Astrocyte (in vitro differentiated cells and primary cell): ENCODE measurements at regions not wholly inside any gene's neighbourhood (a gene's known extent, or its start where the extent isn't known, plus 50 kb on each side); places are given as distances from the start of the nearest gene placed in this dataset.
A peak's percentile ranks its signal among the peaks of the same experiment; 100 is the strongest.

Experiments used
- DNase-seq: peaks from one replicate; pipeline ENCODE4 v3.0.0-alpha.2; 2010; ENCODE audit warnings: low read depth
- FAIRE-seq: peaks from 2 replicates; lab custom pipeline; 2011; peaks lifted over from hg19 to GRCh38; lab: Jason Lieb, UNC
- H2AFZ ChIP-seq: 2 replicates; pipeline ENCODE4 v1.6.0; 2012; ENCODE audit warnings: low read depth, low read length, inconsistent platforms
- H3K27ac ChIP-seq: 2 replicates; pipeline ENCODE4 v1.5.1; 2011; ENCODE audit warnings: low read depth, low read length, inconsistent platforms
- H3K27me3 ChIP-seq: 2 replicates; pipeline ENCODE4 v1.6.0; 2011; ENCODE audit warnings: low read length, inconsistent platforms; ENCODE audit not compliant: insufficient read depth
- H3K36me3 ChIP-seq: 2 replicates; pipeline ENCODE4 v1.5.1; 2011; ENCODE audit warnings: low read length, inconsistent platforms; ENCODE audit not compliant: insufficient read depth
- H3K4me1 ChIP-seq: 2 replicates; pipeline ENCODE4 v1.5.1; 2011; ENCODE audit warnings: low read length, inconsistent platforms; ENCODE audit not compliant: insufficient read depth
- H3K4me2 ChIP-seq: 2 replicates; pipeline ENCODE4 v1.6.0; 2012; ENCODE audit warnings: low read length, inconsistent platforms
- H3K4me3 ChIP-seq: 2 replicates; pipeline ENCODE4 v1.5.1; 2011; ENCODE audit warnings: low read depth, mild to moderate bottlenecking, low read length, inconsistent platforms; ENCODE audit not compliant: insufficient read depth
- H3K79me2 ChIP-seq: 2 replicates; pipeline ENCODE4 v1.6.0; 2012; ENCODE audit warnings: mild to moderate bottlenecking, low read length, inconsistent platforms; ENCODE audit not compliant: insufficient read depth
- H3K9ac ChIP-seq: 2 replicates; pipeline ENCODE4 v1.6.0; 2012; ENCODE audit warnings: mild to moderate bottlenecking, low read length, inconsistent platforms
- H3K9me3 ChIP-seq: 2 replicates; pipeline ENCODE4 v1.5.1; 2012; ENCODE audit warnings: low read depth, mild to moderate bottlenecking, low read length, inconsistent platforms; ENCODE audit not compliant: insufficient read depth
- H4K20me1 ChIP-seq: 2 replicates; pipeline ENCODE4 v1.6.0; 2012; ENCODE audit warnings: low read length, inconsistent platforms; ENCODE audit not compliant: insufficient read depth
- H3K27ac Mint-ChIP-seq: one replicate; pipeline ENCODE4 v1.8.0; 2021; ENCODE audit warnings: mild to moderate bottlenecking, mixed read lengths; ENCODE audit not compliant: unreplicated experiment
- H3K27me3 Mint-ChIP-seq: one replicate; pipeline ENCODE4 v1.8.0; 2021; ENCODE audit warnings: low read depth, mixed read lengths; ENCODE audit not compliant: unreplicated experiment
- H3K36me3 Mint-ChIP-seq: one replicate; pipeline ENCODE4 v1.8.0; 2021; ENCODE audit warnings: low read depth, mixed read lengths; ENCODE audit not compliant: unreplicated experiment
- H3K4me1 Mint-ChIP-seq: one replicate; pipeline ENCODE4 v1.8.0; 2021; ENCODE audit warnings: low read depth, mixed read lengths; ENCODE audit not compliant: unreplicated experiment
- H3K4me3 Mint-ChIP-seq: one replicate; pipeline ENCODE4 v1.8.0; 2021; ENCODE audit warnings: mild to moderate bottlenecking, moderate library complexity, mixed read lengths; ENCODE audit not compliant: unreplicated experiment
- H3K9me3 Mint-ChIP-seq: one replicate; pipeline ENCODE4 v1.8.0; 2021; ENCODE audit warnings: mild to moderate bottlenecking, mixed read lengths; ENCODE audit not compliant: unreplicated experiment
- CTCF ChIP-seq: IDR thresholded peaks from 2 replicates; pipeline ENCODE4 v1.5.1; 2011; ENCODE audit warnings: low read depth, mild to moderate bottlenecking, inconsistent platforms, low read length, moderate library complexity; ENCODE audit not compliant: insufficient read depth
- EZH2 ChIP-seq: IDR thresholded peaks from 2 replicates; pipeline ENCODE4 v1.6.1; 2012; ENCODE audit warnings: mild to moderate bottlenecking, low read length, inconsistent platforms; ENCODE audit not compliant: insufficient read depth

- H3K4me2 ChIP-seq = no peak overlapping the region
- no peaks in the 10 kb centered on the region for H3K36me3 ChIP-seq
- no peak overlapping the region for H3K4me3 ChIP-seq
- no peaks in the 10 kb centered on the region for H3K4me1 ChIP-seq
- H3K4me1 Mint-ChIP-seq = peaks cover 18% of the 10 kb centered on the region
- TF ChIP-seq EZH2 (no peak), CTCF (no peak)
- no peak overlapping the region for H3K9ac ChIP-seq
- H3K27me3 ChIP-seq = no peaks in the 10 kb centered on the region
- H3K9me3 ChIP-seq = no peaks in the 10 kb centered on the region
- no peaks in the 10 kb centered on the region for H3K79me2 ChIP-seq
- no peaks in the 10 kb centered on the region for H3K9me3 Mint-ChIP-seq
- FAIRE-seq (no peak), DNase-seq (peak; percentile 44)
- no peaks in the 10 kb centered on the region for H4K20me1 ChIP-seq
- H3K4me3 Mint-ChIP-seq = no peak overlapping the region
- H2AFZ ChIP-seq = no peak overlapping the region
- H3K36me3 Mint-ChIP-seq = no peaks in the 10 kb centered on the region
- H3K27me3 Mint-ChIP-seq = no peaks in the 10 kb centered on the region
- no peak overlapping the region for H3K27ac ChIP-seq
- no peak overlapping the region for H3K27ac Mint-ChIP-seq
These were observed 67.1 kb downstream of the HDGFL1 start for GRCh38 chr6:22636452-22636851.

- no peak overlapping the region for H3K9ac ChIP-seq
- H3K9me3 ChIP-seq = no peaks in the 10 kb centered on the region
- H3K4me3 Mint-ChIP-seq = no peak overlapping the region
- no peaks in the 10 kb centered on the region for H4K20me1 ChIP-seq
- peaks cover 7% of the 10 kb centered on the region for H3K4me1 Mint-ChIP-seq
- no peaks in the 10 kb centered on the region for H3K79me2 ChIP-seq
- H3K36me3 ChIP-seq = no peaks in the 10 kb centered on the region
- H3K9me3 Mint-ChIP-seq = no peaks in the 10 kb centered on the region
- H3K4me1 ChIP-seq = peaks cover 3% of the 10 kb centered on the region
- no peak overlapping the region for H3K27ac Mint-ChIP-seq
- H3K36me3 Mint-ChIP-seq = no peaks in the 10 kb centered on the region
- no peak for DNase-seq
- no peak for FAIRE-seq
- H3K4me2 ChIP-seq = no peak overlapping the region
- no peak for TF ChIP-seq CTCF
- no peak for TF ChIP-seq EZH2
- H3K27me3 Mint-ChIP-seq = no peaks in the 10 kb centered on the region
- no peak overlapping the region for H3K27ac ChIP-seq
- no peak overlapping the region for H3K4me3 ChIP-seq
- no peak overlapping the region for H2AFZ ChIP-seq
- H3K27me3 ChIP-seq = no peaks in the 10 kb centered on the region
These were observed 68.4 kb downstream of the HDGFL1 start for GRCh38 chr6:22637782-22638181.

GRCh38 chr6:22638320-22638719 lies 69.0 kb downstream of the HDGFL1 start:
- Histone ChIP-seq H3K27ac (no peak overlapping the region), H3K9me3 (no peaks in the 10 kb centered on the region), H3K27me3 (no peaks in the 10 kb centered on the region), H3K4me3 (no peak overlapping the region), H3K79me2 (no peaks in the 10 kb centered on the region), H3K4me1 (peaks cover 3% of the 10 kb centered on the region), H2AFZ (no peak overlapping the region), H3K36me3 (no peaks in the 10 kb centered on the region), H3K9ac (no peak overlapping the region), H4K20me1 (no peaks in the 10 kb centered on the region), H3K4me2 (no peak overlapping the region)
- no peaks in the 10 kb centered on the region for H3K36me3 Mint-ChIP-seq
- no peak overlapping the region for H3K4me3 Mint-ChIP-seq
- H3K27me3 Mint-ChIP-seq = no peaks in the 10 kb centered on the region
- no peak overlapping the region for H3K27ac Mint-ChIP-seq
- H3K9me3 Mint-ChIP-seq = no peaks in the 10 kb centered on the region
- no peak for TF ChIP-seq CTCF
- FAIRE-seq = no peak
- H3K4me1 Mint-ChIP-seq = peaks cover 3% of the 10 kb centered on the region
- DNase-seq = no peak
